ENCODE measurements at regions not wholly inside any gene's neighbourhood (a gene's known extent, or its start where the extent isn't known, plus 50 kb on each side); places are given as distances from the start of the nearest gene placed in this dataset.

DNA sequence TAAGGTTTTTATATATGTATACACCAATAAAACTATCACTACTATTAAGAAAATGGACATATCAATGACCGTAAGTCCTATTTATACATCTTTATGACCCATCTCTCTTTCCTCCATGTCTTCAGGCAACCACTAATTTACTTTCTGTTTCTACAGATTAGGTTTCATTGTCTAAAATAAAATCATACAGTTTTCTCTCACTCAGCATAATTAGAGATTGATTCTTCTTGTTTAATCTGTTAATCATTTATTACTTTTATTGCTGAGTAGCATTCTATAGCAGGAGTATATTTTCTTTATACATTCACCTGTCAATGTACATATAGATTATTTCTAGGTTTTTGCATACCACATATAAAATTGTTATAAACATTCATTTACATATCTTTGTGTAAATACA lies 388.0 kb downstream of the RFPL4B start (continued):
- TF ChIP-seq, protein P1, sequence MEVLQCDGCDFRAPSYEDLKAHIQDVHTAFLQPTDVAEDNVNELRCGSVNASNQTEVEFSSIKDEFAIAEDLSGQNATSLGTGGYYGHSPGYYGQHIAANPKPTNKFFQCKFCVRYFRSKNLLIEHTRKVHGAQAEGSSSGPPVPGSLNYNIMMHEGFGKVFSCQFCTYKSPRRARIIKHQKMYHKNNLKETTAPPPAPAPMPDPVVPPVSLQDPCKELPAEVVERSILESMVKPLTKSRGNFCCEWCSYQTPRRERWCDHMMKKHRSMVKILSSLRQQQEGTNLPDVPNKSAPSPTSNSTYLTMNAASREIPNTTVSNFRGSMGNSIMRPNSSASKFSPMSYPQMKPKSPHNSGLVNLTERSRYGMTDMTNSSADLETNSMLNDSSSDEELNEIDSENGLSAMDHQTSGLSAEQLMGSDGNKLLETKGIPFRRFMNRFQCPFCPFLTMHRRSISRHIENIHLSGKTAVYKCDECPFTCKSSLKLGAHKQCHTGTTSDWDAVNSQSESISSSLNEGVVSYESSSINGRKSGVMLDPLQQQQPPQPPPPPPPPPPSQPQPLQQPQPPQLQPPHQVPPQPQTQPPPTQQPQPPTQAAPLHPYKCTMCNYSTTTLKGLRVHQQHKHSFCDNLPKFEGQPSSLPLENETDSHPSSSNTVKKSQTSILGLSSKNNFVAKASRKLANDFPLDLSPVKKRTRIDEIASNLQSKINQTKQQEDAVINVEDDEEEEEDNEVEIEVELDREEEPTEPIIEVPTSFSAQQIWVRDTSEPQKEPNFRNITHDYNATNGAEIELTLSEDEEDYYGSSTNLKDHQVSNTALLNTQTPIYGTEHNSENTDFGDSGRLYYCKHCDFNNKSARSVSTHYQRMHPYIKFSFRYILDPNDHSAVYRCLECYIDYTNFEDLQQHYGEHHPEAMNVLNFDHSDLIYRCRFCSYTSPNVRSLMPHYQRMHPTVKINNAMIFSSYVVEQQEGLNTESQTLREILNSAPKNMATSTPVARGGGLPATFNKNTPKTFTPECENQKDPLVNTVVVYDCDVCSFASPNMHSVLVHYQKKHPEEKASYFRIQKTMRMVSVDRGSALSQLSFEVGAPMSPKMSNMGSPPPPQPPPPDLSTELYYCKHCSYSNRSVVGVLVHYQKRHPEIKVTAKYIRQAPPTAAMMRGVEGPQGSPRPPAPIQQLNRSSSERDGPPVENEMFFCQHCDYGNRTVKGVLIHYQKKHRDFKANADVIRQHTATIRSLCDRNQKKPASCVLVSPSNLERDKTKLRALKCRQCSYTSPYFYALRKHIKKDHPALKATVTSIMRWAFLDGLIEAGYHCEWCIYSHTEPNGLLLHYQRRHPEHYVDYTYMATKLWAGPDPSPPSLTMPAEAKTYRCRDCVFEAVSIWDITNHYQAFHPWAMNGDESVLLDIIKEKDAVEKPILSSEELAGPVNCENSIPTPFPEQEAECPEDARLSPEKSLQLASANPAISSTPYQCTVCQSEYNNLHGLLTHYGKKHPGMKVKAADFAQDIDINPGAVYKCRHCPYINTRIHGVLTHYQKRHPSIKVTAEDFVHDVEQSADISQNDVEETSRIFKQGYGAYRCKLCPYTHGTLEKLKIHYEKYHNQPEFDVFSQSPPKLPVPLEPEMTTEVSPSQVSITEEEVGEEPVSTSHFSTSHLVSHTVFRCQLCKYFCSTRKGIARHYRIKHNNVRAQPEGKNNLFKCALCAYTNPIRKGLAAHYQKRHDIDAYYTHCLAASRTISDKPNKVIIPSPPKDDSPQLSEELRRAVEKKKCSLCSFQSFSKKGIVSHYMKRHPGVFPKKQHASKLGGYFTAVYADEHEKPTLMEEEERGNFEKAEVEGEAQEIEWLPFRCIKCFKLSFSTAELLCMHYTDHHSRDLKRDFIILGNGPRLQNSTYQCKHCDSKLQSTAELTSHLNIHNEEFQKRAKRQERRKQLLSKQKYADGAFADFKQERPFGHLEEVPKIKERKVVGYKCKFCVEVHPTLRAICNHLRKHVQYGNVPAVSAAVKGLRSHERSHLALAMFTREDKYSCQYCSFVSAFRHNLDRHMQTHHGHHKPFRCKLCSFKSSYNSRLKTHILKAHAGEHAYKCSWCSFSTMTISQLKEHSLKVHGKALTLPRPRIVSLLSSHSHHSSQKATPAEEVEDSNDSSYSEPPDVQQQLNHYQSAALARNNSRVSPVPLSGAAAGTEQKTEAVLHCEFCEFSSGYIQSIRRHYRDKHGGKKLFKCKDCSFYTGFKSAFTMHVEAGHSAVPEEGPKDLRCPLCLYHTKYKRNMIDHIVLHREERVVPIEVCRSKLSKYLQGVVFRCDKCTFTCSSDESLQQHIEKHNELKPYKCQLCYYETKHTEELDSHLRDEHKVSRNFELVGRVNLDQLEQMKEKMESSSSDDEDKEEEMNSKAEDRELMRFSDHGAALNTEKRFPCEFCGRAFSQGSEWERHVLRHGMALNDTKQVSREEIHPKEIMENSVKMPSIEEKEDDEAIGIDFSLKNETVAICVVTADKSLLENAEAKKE (CRISPR knock-in tag; IDR thresholded peaks at IDR 0.05): no peak

DNA sequence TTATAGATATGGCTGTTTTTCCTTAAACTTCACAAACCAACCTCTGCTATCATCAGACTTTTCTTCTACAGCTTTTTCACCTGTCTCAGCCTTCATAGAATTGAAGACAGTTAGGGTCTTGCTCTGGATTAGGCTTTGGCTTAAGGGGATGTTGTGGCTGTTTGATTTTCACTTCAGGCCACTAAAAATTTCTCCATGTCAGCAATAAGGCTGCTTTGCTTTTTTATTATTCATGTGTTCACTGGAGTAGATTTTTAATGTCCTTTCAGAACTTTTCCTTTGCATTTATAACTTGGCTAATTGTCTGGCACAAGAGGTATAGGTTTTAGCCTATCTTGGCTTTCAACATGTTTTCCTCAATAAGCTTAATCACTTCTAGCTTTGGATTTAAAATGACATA lies 392.6 kb downstream of the RFPL4B start:
- Mint-ChIP-seq H3K27me3 (ENCODE audit: insufficient read depth, low read depth, poor library complexity) (no peaks in the 10 kb centered on the region), H3K36me3 (ENCODE audit: low read depth) (0 out of 3 replicates have a peak, but pooled peaks cover 3% of the 10 kb centered on the region), H3K27ac (no peak overlapping the region), H3K4me3 (no peak overlapping the region), H3K9me3 (no peaks in the 10 kb centered on the region), H3K4me1 (peaks cover 24% of the 10 kb centered on the region)
- no peak overlapping the region for H3K27ac ChIP-seq (ENCODE audit: low read depth)
- no peak for DNase-seq (ENCODE audit: low spot score)
- H3K36me3 ChIP-seq (ENCODE audit: insufficient read depth): no peaks in the 10 kb centered on the region
- ATAC-seq: no peak
- H2AFZ ChIP-seq: no peak overlapping the region
- H3K4me1 ChIP-seq (ENCODE audit: insufficient read depth): peaks cover 19% of the 10 kb centered on the region
- no peak overlapping the region for H3K4me2 ChIP-seq
- no peaks in the 10 kb centered on the region for H4K20me1 ChIP-seq (replicated peaks; ENCODE audit: insufficient read depth)
- H3K27me3 ChIP-seq (ENCODE audit: insufficient read depth): no peaks in the 10 kb centered on the region
- no peaks in the 10 kb centered on the region for H3F3A ChIP-seq (replicated peaks; ENCODE audit: low read depth)
- H3K79me2 ChIP-seq (replicated peaks; ENCODE audit: insufficient read depth): no peaks in the 10 kb centered on the region
- H3K4me3 ChIP-seq: no peak overlapping the region
- H3K9me2 ChIP-seq (ENCODE audit: insufficient read depth): peaks cover 3% of the 10 kb centered on the region; the same call in 1 of the 2 replicates
- TF ChIP-seq, protein P2, sequence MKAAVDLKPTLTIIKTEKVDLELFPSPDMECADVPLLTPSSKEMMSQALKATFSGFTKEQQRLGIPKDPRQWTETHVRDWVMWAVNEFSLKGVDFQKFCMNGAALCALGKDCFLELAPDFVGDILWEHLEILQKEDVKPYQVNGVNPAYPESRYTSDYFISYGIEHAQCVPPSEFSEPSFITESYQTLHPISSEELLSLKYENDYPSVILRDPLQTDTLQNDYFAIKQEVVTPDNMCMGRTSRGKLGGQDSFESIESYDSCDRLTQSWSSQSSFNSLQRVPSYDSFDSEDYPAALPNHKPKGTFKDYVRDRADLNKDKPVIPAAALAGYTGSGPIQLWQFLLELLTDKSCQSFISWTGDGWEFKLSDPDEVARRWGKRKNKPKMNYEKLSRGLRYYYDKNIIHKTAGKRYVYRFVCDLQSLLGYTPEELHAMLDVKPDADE (IDR thresholded peaks at IDR 0.05): no peak

DNA sequence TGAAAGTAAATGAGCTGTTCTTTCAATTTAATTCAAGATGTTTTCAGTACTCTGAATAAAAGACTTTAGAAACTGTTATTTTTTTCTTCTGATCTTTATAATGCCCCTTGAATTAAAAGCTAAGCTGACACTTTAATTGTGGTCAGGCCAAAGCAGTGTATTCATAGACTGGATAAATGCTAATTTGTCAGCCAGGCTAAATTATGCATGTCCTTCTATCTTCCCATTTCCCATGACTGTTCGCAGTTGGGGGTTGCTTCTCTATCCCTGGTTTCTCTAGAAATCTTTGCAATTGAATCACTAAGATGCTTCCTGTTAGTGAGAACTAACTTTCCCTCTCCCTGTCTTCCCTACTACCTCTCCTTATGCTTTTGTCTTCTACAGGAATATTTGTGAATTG lies 396.2 kb downstream of the RFPL4B start:
- no peak overlapping the region; the same call in 1 of the 2 replicates for H3K4me2 ChIP-seq
- H3K27ac ChIP-seq (ENCODE audit: low read depth): peak overlapping the region; percentile 63
- Mint-ChIP-seq H3K27ac (peak overlapping the region; percentile 86), H3K27me3 (ENCODE audit: insufficient read depth, low read depth, poor library complexity) (no peaks in the 10 kb centered on the region), H3K4me3 (0 out of 3 replicates have a peak overlapping the region, but pooled peaks have one; percentile 18), H3K9me3 (no peaks in the 10 kb centered on the region), H3K36me3 (ENCODE audit: low read depth) (0 out of 3 replicates have a peak, but pooled peaks cover 3% of the 10 kb centered on the region), H3K4me1 (peaks cover 34% of the 10 kb centered on the region)
- no peak overlapping the region for H3K4me3 ChIP-seq
- peaks cover 19% of the 10 kb centered on the region for H3K4me1 ChIP-seq (ENCODE audit: insufficient read depth)
- no peaks in the 10 kb centered on the region for H3K27me3 ChIP-seq (ENCODE audit: insufficient read depth)
- no peaks in the 10 kb centered on the region for H4K20me1 ChIP-seq (replicated peaks; ENCODE audit: insufficient read depth)
- H3K79me2 ChIP-seq (replicated peaks; ENCODE audit: insufficient read depth): no peaks in the 10 kb centered on the region
- peak; percentile 76 for ATAC-seq
- H3K36me3 ChIP-seq (ENCODE audit: insufficient read depth): no peaks in the 10 kb centered on the region
- H3F3A ChIP-seq (replicated peaks; ENCODE audit: low read depth): no peaks in the 10 kb centered on the region
- no peak overlapping the region for H2AFZ ChIP-seq
- DNase-seq (ENCODE audit: low spot score): peak; percentile 66
- no peaks in the 10 kb centered on the region for H3K9me2 ChIP-seq (ENCODE audit: insufficient read depth)
- no peak for TF ChIP-seq EZH2 (IDR thresholded peaks at IDR 0.05; ENCODE audit: low read depth, unreplicated experiment)
